ENCODE measurements at regions not wholly inside any gene's neighbourhood (a gene's known extent, or its start where the extent isn't known, plus 50 kb on each side); places are given as distances from the start of the nearest gene placed in this dataset.

- Histone ChIP-seq H3K4me3 (ENCODE audit: low read length in 3 of 3) (no peak overlapping the region), H3K4me1 (ENCODE audit: control insufficient read depth in 2 of 3, insufficient read depth in 2 of 3, low read depth in 1 of 3, low read length in 3 of 3) (no peaks in the 10 kb centered on the region), H3K9ac (ENCODE audit: low read length in 3 of 3) (no peak overlapping the region), H3K9me3 (ENCODE audit: control insufficient read depth in 2 of 3, insufficient read depth in 1 of 3, low read length in 3 of 3) (no peaks in the 10 kb centered on the region), H3K27ac (ENCODE audit: low read depth in 2 of 2, low read length in 2 of 2) (no peak overlapping the region), H3K36me3 (ENCODE audit: control insufficient read depth in 2 of 3, insufficient read depth in 3 of 3, low read length in 3 of 3) (no peaks in the 10 kb centered on the region), H3K27me3 (ENCODE audit: control insufficient read depth, insufficient read depth, low read length) (no peaks in the 10 kb centered on the region)
- intact Hi-C loops (cut with DNase I) = no loop called here
- no peak for DNase-seq
- no peak for TF ChIP-seq CTCF (IDR thresholded peaks at IDR 0.05; ENCODE audit: borderline replicate concordance, extremely low read depth, insufficient read depth)
- FAIRE-seq = no peak
These were observed 68.0 kb upstream of the TRPM1 start for GRCh38 chr15:31169558-31169957.

GRCh38 chr15:31171731-31172130, 70.2 kb upstream of the TRPM1 start:
- intact Hi-C loops (cut with DNase I) = no loop called here
- no peak overlapping the region for H3K4me3 ChIP-seq (ENCODE audit: low read length in 3 of 3)
- DNase-seq = no peak
- H3K27me3 ChIP-seq (ENCODE audit: control insufficient read depth, insufficient read depth, low read length) = no peaks in the 10 kb centered on the region
- TF ChIP-seq CTCF (IDR thresholded peaks at IDR 0.05; ENCODE audit: borderline replicate concordance, extremely low read depth, insufficient read depth) = no peak
- H3K9me3 ChIP-seq (ENCODE audit: control insufficient read depth in 2 of 3, insufficient read depth in 1 of 3, low read length in 3 of 3) = no peaks in the 10 kb centered on the region
- H3K9ac ChIP-seq (ENCODE audit: low read length in 3 of 3) = no peak overlapping the region
- H3K36me3 ChIP-seq (ENCODE audit: control insufficient read depth in 2 of 3, insufficient read depth in 3 of 3, low read length in 3 of 3) = no peaks in the 10 kb centered on the region
- no peaks in the 10 kb centered on the region for H3K4me1 ChIP-seq (ENCODE audit: control insufficient read depth in 2 of 3, insufficient read depth in 2 of 3, low read depth in 1 of 3, low read length in 3 of 3)
- H3K27ac ChIP-seq (ENCODE audit: low read depth in 2 of 2, low read length in 2 of 2) = no peak overlapping the region
- no peak for FAIRE-seq

GRCh38 chr15:31172606-31173005, 71.1 kb upstream of the TRPM1 start:
- Histone ChIP-seq H3K4me3 (ENCODE audit: low read length in 3 of 3) (no peak overlapping the region), H3K9ac (ENCODE audit: low read length in 3 of 3) (no peak overlapping the region), H3K4me1 (ENCODE audit: control insufficient read depth in 2 of 3, insufficient read depth in 2 of 3, low read depth in 1 of 3, low read length in 3 of 3) (no peaks in the 10 kb centered on the region), H3K27me3 (ENCODE audit: control insufficient read depth, insufficient read depth, low read length) (no peaks in the 10 kb centered on the region), H3K9me3 (ENCODE audit: control insufficient read depth in 2 of 3, insufficient read depth in 1 of 3, low read length in 3 of 3) (no peaks in the 10 kb centered on the region), H3K36me3 (ENCODE audit: control insufficient read depth in 2 of 3, insufficient read depth in 3 of 3, low read length in 3 of 3) (no peaks in the 10 kb centered on the region), H3K27ac (ENCODE audit: low read depth in 2 of 2, low read length in 2 of 2) (no peak overlapping the region)
- no peak for TF ChIP-seq CTCF (IDR thresholded peaks at IDR 0.05; ENCODE audit: borderline replicate concordance, extremely low read depth, insufficient read depth)
- FAIRE-seq = no peak
- intact Hi-C loops (cut with DNase I) = no loop called here
- no peak for DNase-seq

GRCh38 chr15:31173790-31174450, 72.4 kb upstream of the TRPM1 start:
- H3K27me3 ChIP-seq (ENCODE audit: control insufficient read depth, insufficient read depth, low read length) = no peaks in the 10 kb centered on the region
- intact Hi-C loops (cut with DNase I) = no loop called here
- no peak overlapping the region for H3K27ac ChIP-seq (ENCODE audit: low read depth in 2 of 2, low read length in 2 of 2)
- H3K36me3 ChIP-seq (ENCODE audit: control insufficient read depth in 2 of 3, insufficient read depth in 3 of 3, low read length in 3 of 3) = no peaks in the 10 kb centered on the region
- DNase-seq = no peak
- H3K4me3 ChIP-seq (ENCODE audit: low read length in 3 of 3) = no peak overlapping the region
- no peaks in the 10 kb centered on the region for H3K9me3 ChIP-seq (ENCODE audit: control insufficient read depth in 2 of 3, insufficient read depth in 1 of 3, low read length in 3 of 3)
- H3K9ac ChIP-seq (ENCODE audit: low read length in 3 of 3) = no peak overlapping the region
- H3K4me1 ChIP-seq (ENCODE audit: control insufficient read depth in 2 of 3, insufficient read depth in 2 of 3, low read depth in 1 of 3, low read length in 3 of 3) = no peaks in the 10 kb centered on the region
- TF ChIP-seq CTCF (IDR thresholded peaks at IDR 0.05; ENCODE audit: borderline replicate concordance, extremely low read depth, insufficient read depth) = no peak
- no peak for FAIRE-seq
